GM12878 (cell line): ENCODE measurements at regions not wholly inside any gene's neighbourhood (a gene's known extent, or its start where the extent isn't known, plus 50 kb on each side); places are given as distances from the start of the nearest gene placed in this dataset.

Experiments used
- BCL11A ChIP-seq: IDR thresholded peaks from 2 replicates; pipeline ENCODE4 v1.6.1; 2011; ENCODE audit warnings: low read depth, low read length
- NR2C2 ChIP-seq: IDR thresholded peaks from 2 replicates; pipeline ENCODE4 v1.6.1; 2011; ENCODE audit warnings: borderline replicate concordance, low read depth; ENCODE audit not compliant: control insufficient read depth, insufficient read length
- TAF1 ChIP-seq: IDR thresholded peaks from 2 replicates; pipeline ENCODE4 v1.6.1; 2011; ENCODE audit warnings: mild to moderate bottlenecking, low read depth, low read length, borderline replicate concordance
- ZSCAN29 ChIP-seq: fragments of 450-650 bp; IDR thresholded peaks from 2 replicates; pipeline ENCODE4 v1.6.1; 2017; ENCODE audit warnings: mild to moderate bottlenecking, moderate library complexity
- TF ChIP-seq, protein P1 (sequence below): fragments of 450-650 bp; IDR thresholded peaks from 2 replicates; pipeline ENCODE4 v1.6.1; 2017; ENCODE audit warnings: low read depth, mild to moderate bottlenecking, moderate library complexity
- TF ChIP-seq, protein P2 (sequence below): IDR thresholded peaks from 2 replicates; pipeline ENCODE4 v1.6.1; 2011; ENCODE audit warnings: borderline replicate concordance, low read depth, mild to moderate bottlenecking, moderate library complexity, low read length; ENCODE audit not compliant: insufficient read depth, poor library complexity, severe bottlenecking
- TF ChIP-seq, protein P3 (sequence below), 3 experiments: IDR thresholded peaks in 2 of 3; conservative IDR thresholded peaks in 1 of 3; 2 replicates each; pipeline ENCODE4 v1.5.1; 2011; ENCODE audit warnings: low read depth in 3 of 3, low read length in 3 of 3, mild to moderate bottlenecking in 3 of 3, control low read depth in 2 of 3, moderate library complexity in 2 of 3, inconsistent platforms in 1 of 3, mixed read lengths in 1 of 3; ENCODE audit not compliant: control insufficient read depth in 2 of 3, insufficient read depth in 1 of 3; ENCODE audit errors: extremely low read depth in 1 of 3

DNA sequence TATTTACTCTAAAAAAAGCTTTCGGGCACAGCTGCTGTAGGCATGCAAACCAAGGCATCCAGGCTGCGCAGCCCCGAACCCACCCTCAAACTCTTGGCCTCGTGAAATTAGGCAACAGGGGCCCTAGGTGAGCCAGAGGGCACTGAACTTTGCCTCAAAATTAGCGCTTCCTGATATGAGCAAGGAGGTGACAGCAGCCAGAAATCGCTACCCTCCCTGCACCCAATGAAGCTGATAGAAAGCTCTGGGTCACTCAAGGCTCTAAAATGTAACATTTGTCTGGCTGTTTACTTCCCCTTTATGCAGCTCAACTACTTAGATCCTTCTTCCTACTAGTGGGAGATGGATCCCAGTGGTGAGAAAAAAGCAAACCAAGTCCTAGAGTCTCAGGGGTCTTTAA lies 61.8 kb downstream of the PITPNM2 start (continued):
- no peak for TF ChIP-seq ZSCAN29
- TF ChIP-seq, protein P1, sequence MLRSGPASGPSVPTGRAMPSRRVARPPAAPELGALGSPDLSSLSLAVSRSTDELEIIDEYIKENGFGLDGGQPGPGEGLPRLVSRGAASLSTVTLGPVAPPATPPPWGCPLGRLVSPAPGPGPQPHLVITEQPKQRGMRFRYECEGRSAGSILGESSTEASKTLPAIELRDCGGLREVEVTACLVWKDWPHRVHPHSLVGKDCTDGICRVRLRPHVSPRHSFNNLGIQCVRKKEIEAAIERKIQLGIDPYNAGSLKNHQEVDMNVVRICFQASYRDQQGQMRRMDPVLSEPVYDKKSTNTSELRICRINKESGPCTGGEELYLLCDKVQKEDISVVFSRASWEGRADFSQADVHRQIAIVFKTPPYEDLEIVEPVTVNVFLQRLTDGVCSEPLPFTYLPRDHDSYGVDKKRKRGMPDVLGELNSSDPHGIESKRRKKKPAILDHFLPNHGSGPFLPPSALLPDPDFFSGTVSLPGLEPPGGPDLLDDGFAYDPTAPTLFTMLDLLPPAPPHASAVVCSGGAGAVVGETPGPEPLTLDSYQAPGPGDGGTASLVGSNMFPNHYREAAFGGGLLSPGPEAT, result no peak
- TF ChIP-seq, protein P2, sequence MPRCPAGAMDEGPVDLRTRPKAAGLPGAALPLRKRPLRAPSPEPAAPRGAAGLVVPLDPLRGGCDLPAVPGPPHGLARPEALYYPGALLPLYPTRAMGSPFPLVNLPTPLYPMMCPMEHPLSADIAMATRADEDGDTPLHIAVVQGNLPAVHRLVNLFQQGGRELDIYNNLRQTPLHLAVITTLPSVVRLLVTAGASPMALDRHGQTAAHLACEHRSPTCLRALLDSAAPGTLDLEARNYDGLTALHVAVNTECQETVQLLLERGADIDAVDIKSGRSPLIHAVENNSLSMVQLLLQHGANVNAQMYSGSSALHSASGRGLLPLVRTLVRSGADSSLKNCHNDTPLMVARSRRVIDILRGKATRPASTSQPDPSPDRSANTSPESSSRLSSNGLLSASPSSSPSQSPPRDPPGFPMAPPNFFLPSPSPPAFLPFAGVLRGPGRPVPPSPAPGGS, result no peak
- TF ChIP-seq BCL11A, result no peak
- no peak for TF ChIP-seq NR2C2
- no peak for TF ChIP-seq TAF1
- TF ChIP-seq, protein P3, sequence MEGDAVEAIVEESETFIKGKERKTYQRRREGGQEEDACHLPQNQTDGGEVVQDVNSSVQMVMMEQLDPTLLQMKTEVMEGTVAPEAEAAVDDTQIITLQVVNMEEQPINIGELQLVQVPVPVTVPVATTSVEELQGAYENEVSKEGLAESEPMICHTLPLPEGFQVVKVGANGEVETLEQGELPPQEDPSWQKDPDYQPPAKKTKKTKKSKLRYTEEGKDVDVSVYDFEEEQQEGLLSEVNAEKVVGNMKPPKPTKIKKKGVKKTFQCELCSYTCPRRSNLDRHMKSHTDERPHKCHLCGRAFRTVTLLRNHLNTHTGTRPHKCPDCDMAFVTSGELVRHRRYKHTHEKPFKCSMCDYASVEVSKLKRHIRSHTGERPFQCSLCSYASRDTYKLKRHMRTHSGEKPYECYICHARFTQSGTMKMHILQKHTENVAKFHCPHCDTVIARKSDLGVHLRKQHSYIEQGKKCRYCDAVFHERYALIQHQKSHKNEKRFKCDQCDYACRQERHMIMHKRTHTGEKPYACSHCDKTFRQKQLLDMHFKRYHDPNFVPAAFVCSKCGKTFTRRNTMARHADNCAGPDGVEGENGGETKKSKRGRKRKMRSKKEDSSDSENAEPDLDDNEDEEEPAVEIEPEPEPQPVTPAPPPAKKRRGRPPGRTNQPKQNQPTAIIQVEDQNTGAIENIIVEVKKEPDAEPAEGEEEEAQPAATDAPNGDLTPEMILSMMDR (IDR thresholded peaks at IDR 0.05 in 2 of 3, conservative IDR thresholded peaks at IDR 0.05 in 1 of 3; ENCODE audit: control insufficient read depth in 2 of 3, extremely low read depth in 1 of 3, insufficient read depth in 1 of 3, low read depth in 3 of 3, low read length in 3 of 3), result no peak
- TF ChIP-seq, all 136 proteins: peak for 0
